ENCODE measurements at regions not wholly inside any gene's neighbourhood (a gene's known extent, or its start where the extent isn't known, plus 50 kb on each side); places are given as distances from the start of the nearest gene placed in this dataset.

DNA sequence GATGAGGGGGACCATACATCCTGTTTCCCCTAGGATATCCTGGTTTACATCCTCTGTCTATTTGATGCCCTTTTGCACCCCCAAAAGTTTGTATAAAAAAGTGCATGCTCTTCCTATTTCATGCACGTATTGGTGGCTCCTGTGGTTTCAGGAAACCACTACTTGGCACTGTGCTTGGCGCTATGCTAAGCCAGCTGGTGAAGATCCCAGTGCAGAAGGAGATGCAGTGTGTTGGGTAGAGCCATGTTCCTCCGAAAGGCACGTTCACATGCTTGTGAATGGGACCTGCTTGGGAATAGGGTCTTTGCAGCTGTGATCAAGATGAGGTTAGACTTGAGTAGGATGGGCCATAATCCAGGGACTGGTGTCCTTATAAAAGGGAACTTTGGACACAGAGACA lies 419.7 kb downstream of the GALR1 start:
- no peak for DNase-seq (ENCODE audit: low spot score)

DNA sequence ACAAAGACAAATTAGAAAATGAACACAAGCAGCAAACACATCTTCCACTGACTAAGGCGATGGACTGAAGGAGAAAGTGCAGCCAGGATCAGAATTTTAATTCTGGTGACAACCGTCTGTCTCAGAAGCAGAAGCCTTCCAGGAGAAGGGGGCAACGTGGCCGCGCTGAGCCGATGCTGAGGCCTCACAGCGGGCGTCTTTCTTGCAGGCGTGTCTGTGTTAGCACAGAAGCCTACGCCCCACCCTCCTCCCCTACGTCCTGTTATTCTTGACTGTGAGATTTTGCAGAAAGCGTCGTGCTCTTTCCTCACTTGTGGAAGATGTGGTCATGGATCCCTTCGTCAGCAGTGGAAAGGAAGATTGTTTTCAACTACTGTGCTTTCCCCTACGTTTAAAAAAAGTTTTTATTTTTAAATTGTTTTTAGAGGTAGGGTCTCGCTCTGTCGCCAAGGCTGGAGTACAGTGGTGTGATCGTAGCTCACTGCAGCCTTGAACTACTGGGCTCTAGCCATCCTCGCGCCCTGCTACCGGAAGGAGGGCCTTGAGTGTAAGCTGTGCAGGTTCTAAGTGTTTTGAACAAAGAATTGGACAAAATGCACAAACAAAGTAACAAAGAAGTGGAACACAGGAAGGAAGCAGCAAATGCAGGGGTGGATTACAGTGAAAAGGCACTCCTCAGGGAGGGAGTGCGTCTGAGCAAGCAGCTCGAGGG lies 422.0 kb downstream of the GALR1 start:
- in situ Hi-C loops (cut with MboI; ENCODE audit: low pct_unique_long_range_greater_than_20kb, low sequenced_read_pairs, unreplicated experiment), result no loop called here
- no peak for DNase-seq (ENCODE audit: low spot score)
- TF ChIP-seq, protein P1, sequence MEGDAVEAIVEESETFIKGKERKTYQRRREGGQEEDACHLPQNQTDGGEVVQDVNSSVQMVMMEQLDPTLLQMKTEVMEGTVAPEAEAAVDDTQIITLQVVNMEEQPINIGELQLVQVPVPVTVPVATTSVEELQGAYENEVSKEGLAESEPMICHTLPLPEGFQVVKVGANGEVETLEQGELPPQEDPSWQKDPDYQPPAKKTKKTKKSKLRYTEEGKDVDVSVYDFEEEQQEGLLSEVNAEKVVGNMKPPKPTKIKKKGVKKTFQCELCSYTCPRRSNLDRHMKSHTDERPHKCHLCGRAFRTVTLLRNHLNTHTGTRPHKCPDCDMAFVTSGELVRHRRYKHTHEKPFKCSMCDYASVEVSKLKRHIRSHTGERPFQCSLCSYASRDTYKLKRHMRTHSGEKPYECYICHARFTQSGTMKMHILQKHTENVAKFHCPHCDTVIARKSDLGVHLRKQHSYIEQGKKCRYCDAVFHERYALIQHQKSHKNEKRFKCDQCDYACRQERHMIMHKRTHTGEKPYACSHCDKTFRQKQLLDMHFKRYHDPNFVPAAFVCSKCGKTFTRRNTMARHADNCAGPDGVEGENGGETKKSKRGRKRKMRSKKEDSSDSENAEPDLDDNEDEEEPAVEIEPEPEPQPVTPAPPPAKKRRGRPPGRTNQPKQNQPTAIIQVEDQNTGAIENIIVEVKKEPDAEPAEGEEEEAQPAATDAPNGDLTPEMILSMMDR (IDR thresholded peaks at IDR 0.05; ENCODE audit: extremely low read depth, insufficient read depth, missing control alignments), result no peak

More for the DNA sequence above, 419.7 kb downstream of the GALR1 start:
- in situ Hi-C loops (cut with MboI; ENCODE audit: low pct_unique_long_range_greater_than_20kb, low sequenced_read_pairs, unreplicated experiment), result no loop called here
- TF ChIP-seq, protein P1 (IDR thresholded peaks at IDR 0.05; ENCODE audit: extremely low read depth, insufficient read depth, missing control alignments), result no peak

DNA sequence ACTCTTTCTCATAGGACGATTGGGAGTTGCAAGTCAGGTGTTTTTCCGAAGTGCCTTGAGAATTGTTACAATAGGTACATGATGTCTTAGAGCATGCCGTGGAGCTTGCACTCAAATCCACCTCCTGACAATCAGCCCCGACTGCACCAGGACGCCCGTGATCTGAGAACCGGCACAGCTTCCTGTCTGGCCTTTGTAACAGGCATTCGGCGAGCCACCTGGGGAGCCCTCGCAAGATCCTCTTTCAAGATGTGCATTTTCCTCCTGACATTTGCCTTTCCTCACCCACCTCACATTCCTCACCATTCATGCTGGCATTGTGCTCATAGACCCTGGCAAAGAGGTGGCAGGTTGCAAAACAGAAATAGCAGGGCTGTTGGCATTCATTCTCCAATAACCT lies 427.3 kb downstream of the GALR1 start:
- no peak for DNase-seq (ENCODE audit: low spot score)
- in situ Hi-C loops (cut with MboI; ENCODE audit: low pct_unique_long_range_greater_than_20kb, low sequenced_read_pairs, unreplicated experiment), result no loop called here
- TF ChIP-seq, protein P1 (IDR thresholded peaks at IDR 0.05; ENCODE audit: extremely low read depth, insufficient read depth, missing control alignments), result no peak

DNA sequence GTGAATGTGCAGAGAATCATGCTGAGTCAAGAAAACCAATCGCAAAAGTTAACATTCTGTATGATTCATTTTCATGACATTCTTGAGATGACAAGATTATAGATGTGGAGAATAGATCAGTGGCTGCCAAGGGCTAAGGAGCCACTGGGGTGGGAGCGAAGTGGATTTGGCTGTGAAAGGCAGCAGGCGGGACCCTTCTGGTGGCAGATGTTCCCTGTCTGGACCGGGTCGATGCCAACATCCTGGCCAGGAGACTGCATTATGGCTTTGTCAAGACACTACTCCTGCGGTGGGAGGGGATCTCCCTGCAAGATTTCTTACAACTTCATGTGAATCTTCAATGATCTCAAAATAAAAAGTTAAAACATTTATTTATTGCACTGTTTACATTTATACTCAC lies 427.9 kb downstream of the GALR1 start:
- in situ Hi-C loops (cut with MboI; ENCODE audit: low pct_unique_long_range_greater_than_20kb, low sequenced_read_pairs, unreplicated experiment), result no loop called here
- no peak for DNase-seq (ENCODE audit: low spot score)
- TF ChIP-seq, protein P1 (IDR thresholded peaks at IDR 0.05; ENCODE audit: extremely low read depth, insufficient read depth, missing control alignments), result no peak

DNA sequence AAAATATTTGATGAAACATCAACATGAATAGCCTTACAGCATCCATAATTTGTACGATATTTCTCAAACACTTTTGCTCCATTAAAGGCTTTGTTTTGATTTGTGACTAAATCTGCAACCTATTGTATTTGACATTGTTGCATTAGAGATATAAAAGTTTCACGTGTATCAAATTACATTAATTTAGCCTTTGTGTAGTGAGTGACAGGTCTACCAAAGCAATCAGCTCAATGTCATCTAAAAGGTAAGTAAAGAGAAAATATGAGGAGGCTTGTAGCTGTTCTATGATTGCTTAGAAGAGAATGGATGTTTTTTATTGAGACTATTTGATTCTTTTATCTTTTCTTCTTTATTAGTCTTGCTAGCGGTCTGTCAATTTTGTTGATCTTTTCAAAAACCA lies 430.2 kb downstream of the GALR1 start:
- DNase-seq (ENCODE audit: low spot score), result no peak
- TF ChIP-seq, protein P1 (IDR thresholded peaks at IDR 0.05; ENCODE audit: extremely low read depth, insufficient read depth, missing control alignments), result no peak
- in situ Hi-C loops (cut with MboI; ENCODE audit: low pct_unique_long_range_greater_than_20kb, low sequenced_read_pairs, unreplicated experiment), result no loop called here

DNA sequence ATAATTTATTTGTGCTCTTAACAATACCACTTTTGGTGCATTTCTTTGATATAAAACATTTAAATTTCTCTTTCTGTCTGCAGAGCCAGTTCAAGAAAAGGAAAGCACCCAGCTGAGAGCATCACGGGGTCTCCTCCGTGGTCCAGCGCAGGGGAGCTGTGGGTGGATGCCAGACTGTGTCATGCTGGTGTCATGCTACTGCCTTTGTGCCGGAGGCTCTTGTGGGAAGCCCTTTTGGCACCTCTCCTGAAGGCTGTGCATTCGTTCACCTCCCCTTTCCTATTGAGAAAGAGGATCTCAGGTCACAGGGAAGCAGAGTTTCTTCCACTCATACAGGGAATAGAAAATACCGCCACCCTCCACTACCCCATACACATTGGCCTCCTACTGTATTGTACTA lies 450.4 kb downstream of the GALR1 start:
- in situ Hi-C loops (cut with MboI; ENCODE audit: low pct_unique_long_range_greater_than_20kb, low sequenced_read_pairs, unreplicated experiment), result no loop called here
- DNase-seq (ENCODE audit: low spot score), result no peak
- TF ChIP-seq, protein P1 (IDR thresholded peaks at IDR 0.05; ENCODE audit: extremely low read depth, insufficient read depth, missing control alignments), result no peak
